Activated CD4-positive, alpha-beta T cell treated with anti-CD3 and anti-CD28 coated beads for 36 hours (primary cell): ENCODE measurements at regions not wholly inside any gene's neighbourhood (a gene's known extent, or its start where the extent isn't known, plus 50 kb on each side); places are given as distances from the start of the nearest gene placed in this dataset.
"Not testable (repeated sequence)": the region's sequence is repeated elsewhere in the genome, so short reads cannot be mapped to it uniquely, and the experiment has no call there.

Experiments used
- ATAC-seq: fragments of 200-7000 bp; cut with Tn5 transposase; one replicate; pipeline ENCODE4 v1.10.0; 2021; ENCODE audit warnings: mild to moderate bottlenecking, moderate library complexity
- CTCF ChIA-PET: fragments of 350-600 bp; sonication (Branson Sonifier 250); formaldehyde crosslinking; loops from one replicate; lab custom pipeline; 2021; ENCODE audit warnings: antibody characterized with exemption; lab: Charles Lee
- POLR2A ChIA-PET: fragments of 350-600 bp; sonication (Branson Sonifier 250); formaldehyde crosslinking; loops from one replicate; lab custom pipeline; 2021; ENCODE audit warnings: antibody characterized with exemption, inconsistent platforms; lab: Charles Lee
- DNase-seq: peaks from one replicate; pipeline ENCODE4 v3.0.0-alpha.2; 2020
- H3K27ac Mint-ChIP-seq: one replicate; pipeline ENCODE4 v1.8.0; 2021; ENCODE audit warnings: mixed read lengths
- H3K27me3 Mint-ChIP-seq: one replicate; pipeline ENCODE4 v1.8.0; 2021; ENCODE audit warnings: mixed read lengths
- H3K36me3 Mint-ChIP-seq: one replicate; pipeline ENCODE4 v1.8.0; 2021; ENCODE audit warnings: low read depth, mixed read lengths
- H3K4me1 Mint-ChIP-seq: one replicate; pipeline ENCODE4 v1.8.0; 2021; ENCODE audit warnings: mixed read lengths
- H3K4me3 Mint-ChIP-seq: one replicate; pipeline ENCODE4 v1.8.0; 2021; ENCODE audit warnings: mild to moderate bottlenecking, moderate library complexity, mixed read lengths
- H3K9me3 Mint-ChIP-seq: one replicate; pipeline ENCODE4 v1.8.0; 2021; ENCODE audit warnings: low read depth, mixed read lengths
- intact Hi-C, 2 experiments: fragments of 100-400 bp; cut with DNase I in 1 of 2; cut with micrococcal nuclease in 1 of 2; formaldehyde crosslinking; loops; one replicate each; pipeline versions ENCODE4 v1.14.2 to v1.15.1; 2022 to 2024; cut with DNase I, micrococcal nuclease

GRCh38 chr1:232144696-232145230 is 485.2 kb downstream of the SIPA1L2 start:
- POLR2A ChIA-PET: no interaction called here
- H3K27ac Mint-ChIP-seq: no peak overlapping the region
- H3K36me3 Mint-ChIP-seq: no peaks in the 10 kb centered on the region
- DNase-seq (no peak), ATAC-seq (no peak)
- CTCF ChIA-PET: no interaction called here
- peaks cover 2% of the 10 kb centered on the region for H3K9me3 Mint-ChIP-seq
- H3K27me3 Mint-ChIP-seq: peaks cover 3% of the 10 kb centered on the region
- H3K4me1 Mint-ChIP-seq: no peaks in the 10 kb centered on the region
- no peak overlapping the region for H3K4me3 Mint-ChIP-seq
- intact Hi-C loops: no loop called here

DNA sequence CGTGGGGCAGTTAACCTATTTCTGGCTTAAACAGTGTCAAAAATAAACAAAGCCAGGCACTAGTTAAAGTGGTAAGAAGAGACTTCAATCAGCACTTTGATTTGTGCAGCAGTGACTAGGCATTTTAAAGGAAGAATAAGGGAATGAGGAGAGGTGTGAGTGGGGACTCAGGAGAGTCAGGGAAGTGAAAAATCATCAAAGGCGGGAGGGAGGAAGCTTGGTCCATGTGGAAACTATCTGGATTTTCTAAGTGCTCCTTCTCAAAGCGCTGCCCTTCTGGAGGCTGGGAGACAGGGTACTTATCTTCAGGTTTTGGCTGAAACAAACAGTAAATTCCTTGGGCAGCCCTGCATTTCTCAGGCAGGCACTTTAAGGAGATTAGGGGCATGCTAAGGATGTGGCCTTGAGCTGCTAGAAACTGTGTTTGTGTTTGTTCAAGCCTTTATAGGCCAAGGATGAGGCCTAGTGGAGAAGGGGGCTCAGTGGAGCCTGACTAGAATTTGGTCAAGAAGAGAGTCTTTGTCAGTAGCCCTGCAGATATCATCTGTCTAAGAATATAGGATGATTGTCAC is 486.5 kb downstream of the SIPA1L2 start:
- Mint-ChIP-seq H3K4me1 (no peaks in the 10 kb centered on the region), H3K27me3 (peaks cover 3% of the 10 kb centered on the region), H3K27ac (no peak overlapping the region), H3K9me3 (peaks cover 2% of the 10 kb centered on the region), H3K36me3 (peaks cover 2% of the 10 kb centered on the region), H3K4me3 (no peak overlapping the region)
- intact Hi-C loops: no loop called here
- ChIA-PET POLR2A (no interaction called here), CTCF (no interaction called here)
- ATAC-seq (no peak), DNase-seq (no peak)

DNA sequence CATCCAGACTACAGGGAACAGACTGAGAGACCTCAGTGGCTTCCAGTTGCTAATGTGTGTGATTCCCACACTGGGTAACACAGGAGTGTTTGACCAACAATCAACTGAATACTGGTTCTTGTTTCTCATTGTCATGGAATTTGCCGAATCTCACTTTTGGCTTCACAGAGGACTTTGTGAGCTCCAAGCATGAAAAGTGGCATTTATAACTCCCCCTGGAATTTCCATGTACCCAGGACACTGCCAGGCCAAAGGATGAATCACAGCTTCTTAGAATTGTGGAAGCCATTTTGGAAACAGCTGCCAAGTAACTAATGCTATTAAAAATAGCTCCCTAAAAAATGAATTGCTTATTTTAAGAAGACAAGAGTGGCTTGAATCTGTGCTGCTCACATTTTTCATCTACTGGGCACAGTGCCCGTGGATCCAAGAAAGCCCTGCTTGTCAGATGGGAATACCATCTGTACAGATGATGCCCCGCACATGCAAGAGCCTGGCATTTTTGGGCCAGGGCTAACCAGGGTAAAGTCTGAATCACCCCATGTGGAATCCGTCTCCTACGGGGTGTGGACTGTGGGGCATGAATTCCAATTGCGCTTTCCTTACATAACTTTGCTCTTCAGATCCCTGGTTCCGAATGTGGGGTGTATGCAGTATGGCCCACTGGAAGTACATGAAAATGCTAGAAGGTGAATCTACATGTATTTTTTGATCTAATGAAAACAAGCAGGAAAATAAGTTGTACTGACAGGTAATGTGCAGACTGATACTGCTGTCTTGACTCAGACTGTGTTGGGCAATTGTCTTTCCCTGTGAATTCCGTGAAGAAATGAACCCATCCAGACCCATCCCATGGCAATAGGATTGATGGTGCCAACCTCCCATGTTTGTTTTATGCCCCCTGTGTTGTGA is 487.3 kb downstream of the SIPA1L2 start:
- H3K27ac Mint-ChIP-seq: no peak overlapping the region
- CTCF ChIA-PET: interaction anchor here (0.7 kb wide), 1 partner anchor 203 kb away, joined by 3 read pairs; no protein-coding TSS in a partner anchor

GRCh38 chr1:232141167-232141448 is 488.8 kb downstream of the SIPA1L2 start:
- intact Hi-C loops, DNase-seq, H3K36me3 Mint-ChIP-seq, H3K27me3 Mint-ChIP-seq, H3K4me3 Mint-ChIP-seq, H3K9me3 Mint-ChIP-seq, POLR2A ChIA-PET, ATAC-seq, H3K4me1 Mint-ChIP-seq, H3K27ac Mint-ChIP-seq, CTCF ChIA-PET: not testable (repeated sequence)

More for the DNA sequence above, 487.3 kb downstream of the SIPA1L2 start:
- H3K36me3 Mint-ChIP-seq: peaks cover 2% of the 10 kb centered on the region
- H3K9me3 Mint-ChIP-seq: peaks cover 2% of the 10 kb centered on the region
- peaks cover 3% of the 10 kb centered on the region for H3K27me3 Mint-ChIP-seq
- no peak overlapping the region for H3K4me3 Mint-ChIP-seq
- ATAC-seq (no peak), DNase-seq (no peak)
- no peaks in the 10 kb centered on the region for H3K4me1 Mint-ChIP-seq
- intact Hi-C loops: no loop called here
- POLR2A ChIA-PET: no interaction called here

DNA sequence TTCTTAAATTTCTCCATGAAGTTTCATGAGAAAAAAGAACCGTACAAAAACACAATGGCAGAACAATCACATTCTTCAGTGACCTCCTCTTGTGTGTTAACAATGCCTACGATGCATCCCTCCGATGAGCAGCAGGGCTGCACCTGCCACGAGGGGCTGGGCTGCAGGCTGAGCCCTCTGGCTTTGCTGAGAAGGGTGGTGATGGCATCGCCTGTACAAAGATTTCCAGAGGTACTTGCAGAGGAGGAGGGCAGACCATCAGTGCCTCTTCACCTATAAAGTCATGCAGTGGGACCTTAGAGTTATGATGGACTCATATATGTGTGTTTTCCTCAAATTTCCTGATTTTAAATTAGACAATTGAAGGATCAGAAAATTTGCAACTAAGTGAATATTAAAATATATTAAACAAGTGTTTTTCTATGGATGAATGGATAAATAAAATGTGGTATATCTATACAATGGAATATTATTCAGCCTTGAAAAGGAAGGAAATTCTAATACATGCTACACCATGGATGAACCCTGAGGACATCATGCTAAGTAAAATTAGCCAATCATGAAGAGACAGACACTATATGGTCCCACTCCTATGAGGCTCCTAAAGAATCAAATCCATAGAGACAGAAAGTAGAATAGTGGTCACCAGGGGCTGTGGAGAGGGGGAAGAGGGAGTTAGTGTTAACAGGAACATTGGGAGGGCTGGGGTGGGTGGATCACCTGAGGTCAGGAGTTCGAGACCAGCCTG is 489.3 kb downstream of the SIPA1L2 start:
- peaks cover 2% of the 10 kb centered on the region for H3K36me3 Mint-ChIP-seq
- no peak overlapping the region for H3K27ac Mint-ChIP-seq
- H3K9me3 Mint-ChIP-seq: peaks cover 4% of the 10 kb centered on the region
- ChIA-PET CTCF (no interaction called here), POLR2A (no interaction called here)
- no peaks in the 10 kb centered on the region for H3K4me1 Mint-ChIP-seq
- intact Hi-C loops: no loop called here
- ATAC-seq (no peak), DNase-seq (no peak)
- H3K4me3 Mint-ChIP-seq: no peak overlapping the region
- H3K27me3 Mint-ChIP-seq: peaks cover 3% of the 10 kb centered on the region

DNA sequence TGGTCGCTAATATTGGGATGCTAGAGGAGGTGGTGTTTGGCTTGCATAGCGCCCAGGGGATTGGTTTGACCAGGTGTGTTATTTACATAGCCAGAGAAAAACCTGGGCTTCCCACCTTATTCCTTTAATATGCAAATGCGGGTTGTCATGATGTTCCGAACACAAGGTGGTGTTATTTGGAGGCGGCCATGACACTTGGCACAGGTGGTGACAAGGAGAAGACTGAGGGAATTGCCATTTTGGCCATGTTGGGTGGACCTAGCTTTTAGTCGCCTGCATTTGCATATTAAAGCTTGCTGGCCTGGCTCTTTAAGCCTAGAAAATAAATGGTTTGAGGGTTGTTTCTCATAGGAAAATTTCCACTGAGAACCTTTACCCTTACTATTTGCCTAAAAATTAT is 490.5 kb downstream of the SIPA1L2 start:
- POLR2A ChIA-PET: no interaction called here
- H3K9me3 Mint-ChIP-seq: peaks cover 4% of the 10 kb centered on the region
- CTCF ChIA-PET: no interaction called here

DNA sequence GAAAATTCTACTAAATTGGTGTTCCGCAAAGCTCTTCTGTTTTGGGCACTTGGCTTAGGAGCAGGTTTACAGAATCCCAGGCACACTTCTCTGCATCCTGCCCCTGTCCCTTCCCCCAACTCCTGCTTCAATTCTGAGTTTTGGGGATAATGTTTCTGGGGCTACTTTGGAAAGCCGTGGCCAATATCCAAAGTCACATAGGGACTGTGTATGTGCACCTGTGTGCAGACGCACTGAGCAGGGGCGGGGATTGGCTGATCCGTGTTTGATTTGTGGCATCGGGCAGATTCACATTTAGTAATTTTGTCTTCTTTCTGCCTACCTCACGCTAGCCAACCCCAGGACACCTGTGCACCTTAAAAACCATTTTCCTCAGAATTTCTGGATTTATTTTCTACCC is 491.9 kb downstream of the SIPA1L2 start:
- intact Hi-C loops: no loop called here
- DNase-seq (no peak), ATAC-seq (no peak)
- Mint-ChIP-seq H3K36me3 (peaks cover 2% of the 10 kb centered on the region), H3K4me1 (no peaks in the 10 kb centered on the region), H3K27ac (no peak overlapping the region), H3K9me3 (peaks cover 4% of the 10 kb centered on the region), H3K4me3 (no peak overlapping the region), H3K27me3 (peaks cover 3% of the 10 kb centered on the region)
- POLR2A ChIA-PET: no interaction called here
- CTCF ChIA-PET: no interaction called here

More for the DNA sequence above, 490.5 kb downstream of the SIPA1L2 start:
- DNase-seq: no peak
- Mint-ChIP-seq H3K27ac (no peak overlapping the region), H3K4me1 (no peaks in the 10 kb centered on the region), H3K36me3 (peaks cover 2% of the 10 kb centered on the region), H3K27me3 (peaks cover 3% of the 10 kb centered on the region), H3K4me3 (no peak overlapping the region)
- intact Hi-C loops: no loop called here
- no peak for ATAC-seq

- ChIA-PET CTCF (interaction anchor here (1.0 kb wide), 1 partner anchor 366 kb away, joined by 3 read pairs; no protein-coding TSS in a partner anchor), POLR2A (no interaction called here)
- no peak overlapping the region for H3K4me3 Mint-ChIP-seq
- peaks cover 5% of the 10 kb centered on the region for H3K27me3 Mint-ChIP-seq
- DNase-seq (no peak), ATAC-seq (no peak)
- H3K4me1 Mint-ChIP-seq: no peaks in the 10 kb centered on the region
- H3K36me3 Mint-ChIP-seq: peaks cover 2% of the 10 kb centered on the region
- intact Hi-C loops: no loop called here
- H3K9me3 Mint-ChIP-seq: peaks cover 4% of the 10 kb centered on the region
- H3K27ac Mint-ChIP-seq: no peak overlapping the region
Measured at GRCh38 chr1:232137066-232137465, 492.9 kb downstream of the SIPA1L2 start.

DNA sequence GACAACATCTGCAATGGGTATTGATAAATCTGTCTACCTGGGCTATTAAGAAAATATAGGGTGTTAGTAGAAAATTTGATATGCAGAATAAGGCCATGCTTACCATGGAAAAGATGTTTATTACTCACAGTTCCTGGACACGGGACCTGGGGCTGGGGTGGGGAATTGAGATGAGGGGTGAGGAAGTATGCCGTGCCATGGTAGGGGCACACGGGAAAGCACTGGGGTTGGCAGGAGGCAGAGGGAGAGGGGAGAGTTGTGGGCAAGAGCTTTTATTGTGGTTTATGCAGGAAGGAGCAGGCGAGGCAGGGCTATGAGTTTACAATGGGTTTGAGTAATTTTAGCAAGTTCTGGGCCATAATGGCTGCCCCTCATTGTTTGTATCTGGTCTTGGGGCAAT is 493.8 kb downstream of the SIPA1L2 start:
- ATAC-seq: no peak
- H3K4me1 Mint-ChIP-seq: no peaks in the 10 kb centered on the region
- peaks cover 4% of the 10 kb centered on the region for H3K9me3 Mint-ChIP-seq
- peaks cover 5% of the 10 kb centered on the region for H3K27me3 Mint-ChIP-seq
- CTCF ChIA-PET: no interaction called here
- no peak overlapping the region for H3K4me3 Mint-ChIP-seq
- no peak for DNase-seq
- POLR2A ChIA-PET: no interaction called here
- intact Hi-C loops: no loop called here
- no peak overlapping the region for H3K27ac Mint-ChIP-seq
- H3K36me3 Mint-ChIP-seq: peaks cover 2% of the 10 kb centered on the region

DNA sequence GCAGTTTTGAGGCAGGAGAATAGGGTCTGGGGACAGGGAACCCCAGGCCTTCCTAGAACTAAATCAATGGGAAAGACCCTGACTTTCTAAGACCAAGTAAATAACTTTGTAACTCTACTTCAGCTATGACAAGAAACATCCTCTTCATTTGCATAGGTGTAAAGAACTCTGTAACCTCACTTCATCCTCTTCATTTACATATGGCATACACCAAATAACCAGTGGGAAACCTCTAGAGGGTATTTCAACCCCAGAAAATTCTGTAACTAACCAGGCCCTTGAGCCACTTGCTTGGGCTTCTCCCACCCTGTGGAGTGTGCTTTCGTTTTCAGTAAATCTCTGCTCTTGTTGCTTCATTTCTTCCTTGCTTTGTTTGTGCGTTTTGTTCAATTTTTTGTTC is 495.6 kb downstream of the SIPA1L2 start:
- intact Hi-C loops: loop anchor here in 1 of 2 experiments (5.0 kb wide), 1 partner anchor 648 kb away; no protein-coding TSS in a partner anchor
- ChIA-PET CTCF (interaction anchor here (0.6 kb wide), 1 partner anchor 974 kb away, joined by 3 read pairs; no protein-coding TSS in a partner anchor), POLR2A (no interaction called here)
- Mint-ChIP-seq H3K36me3 (peaks cover 5% of the 10 kb centered on the region), H3K4me1 (no peaks in the 10 kb centered on the region), H3K9me3 (peaks cover 4% of the 10 kb centered on the region), H3K27ac (no peak overlapping the region), H3K27me3 (peaks cover 11% of the 10 kb centered on the region), H3K4me3 (no peak overlapping the region)
- no peak for DNase-seq
- no peak for ATAC-seq

- peaks cover 19% of the 10 kb centered on the region for H3K27me3 Mint-ChIP-seq
Measured at GRCh38 chr1:232132572-232132971, 497.4 kb downstream of the SIPA1L2 start.

More at GRCh38 chr1:232132572-232132971, 497.4 kb downstream of the SIPA1L2 start:
- H3K27ac Mint-ChIP-seq: no peak overlapping the region
- intact Hi-C loops: loop anchor here in 1 of 2 experiments (5.0 kb wide), 1 partner anchor 650 kb away; no protein-coding TSS in a partner anchor
- DNase-seq (no peak), ATAC-seq (no peak)
- CTCF ChIA-PET: no interaction called here
- H3K4me3 Mint-ChIP-seq: no peak overlapping the region
- peaks cover under 1% of the 10 kb centered on the region for H3K4me1 Mint-ChIP-seq
- POLR2A ChIA-PET: no interaction called here
- H3K36me3 Mint-ChIP-seq: peaks cover 4% of the 10 kb centered on the region
- peaks cover 4% of the 10 kb centered on the region for H3K9me3 Mint-ChIP-seq
